Nephron progenitor cell (in vitro differentiated cells): ENCODE measurements at regions not wholly inside any gene's neighbourhood (a gene's known extent, or its start where the extent isn't known, plus 50 kb on each side); places are given as distances from the start of the nearest gene placed in this dataset.

Experiments
- DNase-seq: peaks from one replicate; pipeline ENCODE4 v3.0.0; 2021
- H3K27ac Mint-ChIP-seq: 2 replicates; pipeline ENCODE4 v1.8.0; 2021; ENCODE audit warnings: mild to moderate bottlenecking, moderate library complexity, mixed read lengths
- H3K27me3 Mint-ChIP-seq: 2 replicates; pipeline ENCODE4 v1.8.0; 2021; ENCODE audit warnings: mild to moderate bottlenecking, low read depth, mixed read lengths; ENCODE audit not compliant: poor library complexity
- H3K36me3 Mint-ChIP-seq: 2 replicates; pipeline ENCODE4 v1.8.0; 2021; ENCODE audit warnings: low read depth, mixed read lengths
- H3K4me1 Mint-ChIP-seq: 2 replicates; pipeline ENCODE4 v1.8.0; 2021; ENCODE audit warnings: mixed read lengths
- H3K4me3 Mint-ChIP-seq: 2 replicates; pipeline ENCODE4 v1.8.0; 2021; ENCODE audit warnings: mild to moderate bottlenecking, moderate library complexity, mixed read lengths
- H3K9me3 Mint-ChIP-seq: 2 replicates; pipeline ENCODE4 v1.8.0; 2021; ENCODE audit warnings: mild to moderate bottlenecking, moderate library complexity, mixed read lengths
- TF ChIP-seq, protein P1 (sequence below): fragments of 200-600 bp; sonication (generic); IDR thresholded peaks from 2 replicates; pipeline ENCODE4 v1.5.0; 2021; ENCODE audit warnings: antibody characterized with exemption

DNA sequence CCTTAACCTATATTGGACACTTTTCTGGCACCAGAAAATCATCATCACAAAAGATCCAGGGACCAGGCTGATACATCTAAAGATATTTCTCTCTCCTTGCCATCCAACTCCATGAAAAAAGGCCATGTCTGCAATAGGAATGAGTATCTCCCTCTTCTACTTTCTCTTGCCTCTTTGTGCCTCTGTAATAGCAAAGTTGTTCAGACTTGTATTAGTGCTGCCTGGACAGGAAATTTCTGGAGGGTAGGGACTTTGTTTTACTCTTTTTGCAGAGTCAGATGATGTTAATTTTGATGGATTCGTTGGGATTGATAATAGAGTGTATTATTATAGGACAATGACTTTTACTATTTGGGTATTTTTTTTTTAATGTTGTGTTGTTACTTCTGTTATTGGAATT is 376.3 kb downstream of the INHBA start:
- Mint-ChIP-seq H3K36me3 (no peaks in the 10 kb centered on the region), H3K4me3 (no peak overlapping the region), H3K27ac (no peak overlapping the region), H3K27me3 (peaks cover 3% of the 10 kb centered on the region), H3K9me3 (no peaks in the 10 kb centered on the region), H3K4me1 (peaks cover 4% of the 10 kb centered on the region)
- no peak for DNase-seq
- TF ChIP-seq, protein P1, sequence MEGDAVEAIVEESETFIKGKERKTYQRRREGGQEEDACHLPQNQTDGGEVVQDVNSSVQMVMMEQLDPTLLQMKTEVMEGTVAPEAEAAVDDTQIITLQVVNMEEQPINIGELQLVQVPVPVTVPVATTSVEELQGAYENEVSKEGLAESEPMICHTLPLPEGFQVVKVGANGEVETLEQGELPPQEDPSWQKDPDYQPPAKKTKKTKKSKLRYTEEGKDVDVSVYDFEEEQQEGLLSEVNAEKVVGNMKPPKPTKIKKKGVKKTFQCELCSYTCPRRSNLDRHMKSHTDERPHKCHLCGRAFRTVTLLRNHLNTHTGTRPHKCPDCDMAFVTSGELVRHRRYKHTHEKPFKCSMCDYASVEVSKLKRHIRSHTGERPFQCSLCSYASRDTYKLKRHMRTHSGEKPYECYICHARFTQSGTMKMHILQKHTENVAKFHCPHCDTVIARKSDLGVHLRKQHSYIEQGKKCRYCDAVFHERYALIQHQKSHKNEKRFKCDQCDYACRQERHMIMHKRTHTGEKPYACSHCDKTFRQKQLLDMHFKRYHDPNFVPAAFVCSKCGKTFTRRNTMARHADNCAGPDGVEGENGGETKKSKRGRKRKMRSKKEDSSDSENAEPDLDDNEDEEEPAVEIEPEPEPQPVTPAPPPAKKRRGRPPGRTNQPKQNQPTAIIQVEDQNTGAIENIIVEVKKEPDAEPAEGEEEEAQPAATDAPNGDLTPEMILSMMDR: no peak

DNA sequence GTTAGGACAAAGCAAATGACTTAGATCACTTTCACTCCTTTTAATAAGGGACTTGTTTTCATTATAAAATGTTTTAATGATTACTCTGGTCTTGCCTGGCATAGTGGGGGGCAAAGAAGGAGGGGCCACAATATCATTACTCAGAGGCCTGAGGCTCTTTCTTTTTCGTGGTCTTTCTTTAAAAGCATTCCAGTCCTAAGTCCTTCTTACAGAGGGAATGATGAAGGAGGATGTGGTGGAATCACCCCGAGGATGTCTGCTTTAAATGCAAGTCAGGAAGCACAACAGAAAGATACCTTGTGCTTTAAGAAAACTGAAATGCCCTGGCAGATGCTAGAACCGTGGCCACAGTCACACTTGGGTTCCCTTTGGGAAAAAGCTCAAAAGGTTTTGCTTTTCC is 379.1 kb downstream of the INHBA start:
- peaks cover 4% of the 10 kb centered on the region for H3K4me1 Mint-ChIP-seq
- no peak overlapping the region for H3K4me3 Mint-ChIP-seq
- TF ChIP-seq, protein P1: no peak
- H3K36me3 Mint-ChIP-seq: no peaks in the 10 kb centered on the region
- H3K9me3 Mint-ChIP-seq: no peaks in the 10 kb centered on the region
- no peak overlapping the region for H3K27ac Mint-ChIP-seq
- DNase-seq: no peak
- no peaks in the 10 kb centered on the region for H3K27me3 Mint-ChIP-seq

DNA sequence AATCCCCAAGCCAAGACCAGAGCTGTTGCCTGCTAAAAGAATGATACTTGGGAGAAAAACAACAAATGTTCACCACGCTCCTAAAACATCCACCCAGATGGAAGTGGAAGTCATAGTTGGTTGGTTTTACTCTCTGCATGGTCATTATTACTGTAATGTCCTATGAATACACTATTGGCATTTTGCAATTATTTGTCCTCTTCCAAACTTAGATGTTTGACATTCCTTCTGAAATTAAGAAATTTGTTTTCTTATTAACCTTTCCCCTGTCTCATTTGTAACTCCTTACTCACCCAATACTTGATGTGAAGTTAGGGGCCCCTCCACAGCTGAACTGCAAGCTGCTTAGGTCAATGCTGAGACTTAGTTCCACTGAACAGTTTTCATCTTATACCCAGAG is 383.3 kb downstream of the INHBA start:
- TF ChIP-seq, protein P1: no peak

DNA sequence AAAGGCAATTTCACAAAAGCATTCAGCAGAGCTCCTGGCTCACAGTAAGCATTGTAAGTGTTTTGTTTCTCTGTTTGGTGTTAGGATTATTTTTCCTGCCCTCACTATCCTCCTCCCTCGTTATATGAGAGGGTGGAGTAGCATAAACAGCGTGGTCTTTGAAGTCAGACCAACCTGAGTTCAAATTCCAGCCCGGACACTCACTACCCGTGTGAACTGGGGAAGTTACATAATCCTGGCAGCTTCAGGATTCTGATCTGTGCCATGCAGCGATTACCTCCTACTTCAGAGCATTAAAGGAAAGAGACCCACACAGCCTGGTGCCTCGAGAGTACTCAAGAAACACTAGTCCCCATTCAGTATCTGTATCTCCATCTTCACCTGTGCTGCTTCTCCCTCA is 386.5 kb downstream of the INHBA start:
- TF ChIP-seq, protein P1: no peak
- Mint-ChIP-seq H3K27ac (no peak overlapping the region), H3K9me3 (peaks cover 8% of the 10 kb centered on the region), H3K4me1 (no peaks in the 10 kb centered on the region), H3K27me3 (no peaks in the 10 kb centered on the region), H3K36me3 (no peaks in the 10 kb centered on the region), H3K4me3 (no peak overlapping the region)
- DNase-seq: no peak

More for the DNA sequence above, 383.3 kb downstream of the INHBA start:
- H3K27me3 Mint-ChIP-seq: no peaks in the 10 kb centered on the region
- H3K4me1 Mint-ChIP-seq: no peaks in the 10 kb centered on the region
- DNase-seq: no peak
- peaks cover 8% of the 10 kb centered on the region for H3K9me3 Mint-ChIP-seq
- no peak overlapping the region for H3K4me3 Mint-ChIP-seq
- H3K27ac Mint-ChIP-seq: no peak overlapping the region
- H3K36me3 Mint-ChIP-seq: no peaks in the 10 kb centered on the region

DNA sequence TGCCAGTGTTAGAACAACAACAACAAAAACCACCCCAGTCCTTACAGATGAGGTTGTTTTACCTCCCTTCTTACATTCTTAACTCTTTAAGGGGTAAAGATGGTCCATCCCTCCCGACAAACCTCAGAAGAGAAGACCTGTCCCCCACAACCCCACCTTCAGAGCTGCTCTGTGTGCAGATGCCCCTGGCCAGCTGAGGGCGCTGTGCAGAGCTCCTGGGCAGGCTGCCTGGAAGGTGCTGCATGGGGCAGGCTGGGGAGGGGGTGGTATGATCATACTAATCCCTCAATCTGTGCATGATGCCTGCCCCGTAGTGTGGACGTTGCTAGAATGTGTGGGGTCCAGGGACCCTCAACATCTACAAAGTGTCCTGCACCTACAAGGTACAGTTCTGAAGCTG is 387.1 kb downstream of the INHBA start:
- TF ChIP-seq, protein P1: no peak
- H3K27ac Mint-ChIP-seq: no peak overlapping the region
- peaks cover 1% of the 10 kb centered on the region for H3K4me1 Mint-ChIP-seq
- no peak for DNase-seq
- H3K36me3 Mint-ChIP-seq: no peaks in the 10 kb centered on the region
- peaks cover 8% of the 10 kb centered on the region for H3K9me3 Mint-ChIP-seq
- no peak overlapping the region for H3K4me3 Mint-ChIP-seq
- no peaks in the 10 kb centered on the region for H3K27me3 Mint-ChIP-seq

DNA sequence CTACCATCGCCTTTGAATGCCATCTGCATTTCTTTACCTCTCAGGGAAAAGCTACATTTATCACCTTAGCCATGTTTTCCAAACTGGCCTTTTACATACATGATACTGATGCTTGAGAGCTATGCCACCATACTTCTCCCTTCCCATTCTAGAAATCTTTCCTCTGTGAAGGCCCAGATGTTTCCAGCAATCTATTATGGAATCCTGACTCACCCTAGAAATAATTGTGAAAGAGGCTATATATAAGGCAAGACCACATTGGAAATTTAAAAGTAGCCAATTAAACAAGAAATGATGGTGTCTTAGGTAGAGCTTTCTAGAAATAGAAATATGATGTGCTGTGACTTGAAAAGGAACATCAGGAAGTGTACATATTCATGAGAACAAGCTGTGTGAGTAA is 389.7 kb downstream of the INHBA start:
- H3K27ac Mint-ChIP-seq: no peak overlapping the region
- H3K27me3 Mint-ChIP-seq: no peaks in the 10 kb centered on the region
- no peaks in the 10 kb centered on the region for H3K36me3 Mint-ChIP-seq
- no peak overlapping the region for H3K4me3 Mint-ChIP-seq
- H3K9me3 Mint-ChIP-seq: peaks cover 5% of the 10 kb centered on the region
- H3K4me1 Mint-ChIP-seq: peaks cover 7% of the 10 kb centered on the region
- TF ChIP-seq, protein P1: no peak
- no peak for DNase-seq
